Calu3 (cell line): ENCODE measurements at regions not wholly inside any gene's neighbourhood (a gene's known extent, or its start where the extent isn't known, plus 50 kb on each side); places are given as distances from the start of the nearest gene placed in this dataset.

Experiments used
- BruUV-seq: library from RNA; stranded (reverse); fragments of 400-500 nt; replicated peaks from 2 replicates; lab custom pipeline; 2021; lab: Mats Ljungman, UMichigan
- CTCF ChIA-PET: fragments of 300-600 bp; sonication (Branson Sonifier 250); formaldehyde crosslinking; loops from one replicate; lab custom pipeline; 2022; ENCODE audit warnings: antibody characterized with exemption; lab: Charles Lee
- DNase-seq: peaks from one replicate; pipeline ENCODE4 v3.0.0; 2022
- H3K27ac Mint-ChIP-seq: one replicate; pipeline ENCODE4 v1.8.0; 2022; ENCODE audit warnings: mixed read lengths; ENCODE audit not compliant: unreplicated experiment
- H3K27me3 Mint-ChIP-seq: one replicate; pipeline ENCODE4 v1.8.0; 2022; ENCODE audit warnings: mixed read lengths; ENCODE audit not compliant: unreplicated experiment
- H3K36me3 Mint-ChIP-seq: one replicate; pipeline ENCODE4 v1.8.0; 2022; ENCODE audit warnings: mild to moderate bottlenecking, moderate library complexity, mixed read lengths; ENCODE audit not compliant: insufficient read depth, unreplicated experiment
- H3K4me1 Mint-ChIP-seq: one replicate; pipeline ENCODE4 v1.8.0; 2022; ENCODE audit warnings: mild to moderate bottlenecking, low read depth, mixed read lengths; ENCODE audit not compliant: unreplicated experiment
- H3K4me3 Mint-ChIP-seq: one replicate; pipeline ENCODE4 v1.8.0; 2022; ENCODE audit warnings: mild to moderate bottlenecking, low read depth, moderate library complexity, mixed read lengths; ENCODE audit not compliant: unreplicated experiment
- H3K9me3 Mint-ChIP-seq: one replicate; pipeline ENCODE4 v1.8.0; 2022; ENCODE audit warnings: low read depth, mixed read lengths; ENCODE audit not compliant: unreplicated experiment
- intact Hi-C: fragments of 100-400 bp; cut with micrococcal nuclease; formaldehyde crosslinking; loops from one replicate; pipeline ENCODE4 v1.10.0; 2022; ENCODE audit not compliant: unreplicated experiment
- TF ChIP-seq, protein P1 (sequence below): fragments of 200-600 bp; IDR thresholded peaks from one replicate; pipeline ENCODE4 v1.8.0; 2022; ENCODE audit warnings: antibody characterized with exemption; ENCODE audit not compliant: unreplicated experiment

DNA sequence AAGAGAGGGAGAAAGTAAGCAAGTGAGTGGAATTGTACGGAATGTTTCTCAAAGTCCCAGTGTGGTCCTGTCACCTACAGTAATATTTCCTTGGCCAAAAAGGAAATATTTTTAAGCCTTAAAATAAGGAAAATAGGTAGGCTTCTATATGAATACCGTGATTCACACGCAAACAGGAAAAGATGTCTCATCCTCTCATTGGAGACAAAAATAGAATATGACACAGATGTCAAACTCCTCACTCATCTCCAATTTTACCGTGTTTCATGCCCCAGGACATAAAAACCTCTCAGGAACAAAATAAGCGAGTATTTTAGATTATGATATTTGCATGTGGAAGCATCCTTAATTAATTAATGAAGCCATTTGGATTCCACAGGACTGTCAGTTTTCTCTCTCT lies 1269.5 kb downstream of the RAPGEF2 start:
- CTCF ChIA-PET = no interaction called here
- DNase-seq = no peak
- no peaks in the 10 kb centered on the region for H3K4me1 Mint-ChIP-seq

DNA sequence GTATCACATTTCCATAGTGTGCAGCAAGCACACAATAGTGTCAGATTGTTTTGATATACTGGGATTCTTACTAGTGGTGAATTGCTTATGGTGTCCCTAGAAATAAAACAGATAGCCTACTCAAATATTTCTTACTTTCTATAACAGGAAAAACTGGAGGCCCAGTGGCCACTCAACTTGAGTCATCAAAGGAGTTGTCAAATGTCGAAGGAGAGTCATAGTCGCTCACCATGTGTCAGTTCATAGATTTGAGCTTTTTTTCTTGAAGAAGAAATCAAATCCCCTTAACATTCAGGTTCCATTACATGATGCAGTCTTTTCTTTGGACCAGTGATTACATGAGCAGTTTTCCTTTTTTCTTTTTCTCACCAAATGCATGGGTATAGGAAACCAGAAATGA lies 1271.0 kb downstream of the RAPGEF2 start:
- Mint-ChIP-seq H3K4me3 (no peak overlapping the region), H3K4me1 (no peaks in the 10 kb centered on the region), H3K36me3 (no peaks in the 10 kb centered on the region), H3K9me3 (no peaks in the 10 kb centered on the region), H3K27ac (no peak overlapping the region), H3K27me3 (no peaks in the 10 kb centered on the region)
- DNase-seq = no peak
- no TSS peak for BruUV-seq
- CTCF ChIA-PET = no interaction called here
- TF ChIP-seq, protein P1, sequence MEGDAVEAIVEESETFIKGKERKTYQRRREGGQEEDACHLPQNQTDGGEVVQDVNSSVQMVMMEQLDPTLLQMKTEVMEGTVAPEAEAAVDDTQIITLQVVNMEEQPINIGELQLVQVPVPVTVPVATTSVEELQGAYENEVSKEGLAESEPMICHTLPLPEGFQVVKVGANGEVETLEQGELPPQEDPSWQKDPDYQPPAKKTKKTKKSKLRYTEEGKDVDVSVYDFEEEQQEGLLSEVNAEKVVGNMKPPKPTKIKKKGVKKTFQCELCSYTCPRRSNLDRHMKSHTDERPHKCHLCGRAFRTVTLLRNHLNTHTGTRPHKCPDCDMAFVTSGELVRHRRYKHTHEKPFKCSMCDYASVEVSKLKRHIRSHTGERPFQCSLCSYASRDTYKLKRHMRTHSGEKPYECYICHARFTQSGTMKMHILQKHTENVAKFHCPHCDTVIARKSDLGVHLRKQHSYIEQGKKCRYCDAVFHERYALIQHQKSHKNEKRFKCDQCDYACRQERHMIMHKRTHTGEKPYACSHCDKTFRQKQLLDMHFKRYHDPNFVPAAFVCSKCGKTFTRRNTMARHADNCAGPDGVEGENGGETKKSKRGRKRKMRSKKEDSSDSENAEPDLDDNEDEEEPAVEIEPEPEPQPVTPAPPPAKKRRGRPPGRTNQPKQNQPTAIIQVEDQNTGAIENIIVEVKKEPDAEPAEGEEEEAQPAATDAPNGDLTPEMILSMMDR = no peak
- intact Hi-C loops = no loop called here

More for the DNA sequence above, 1269.5 kb downstream of the RAPGEF2 start:
- TF ChIP-seq, protein P1 = no peak
- no peak overlapping the region for H3K27ac Mint-ChIP-seq
- no peak overlapping the region for H3K4me3 Mint-ChIP-seq
- H3K9me3 Mint-ChIP-seq = no peaks in the 10 kb centered on the region
- H3K36me3 Mint-ChIP-seq = no peaks in the 10 kb centered on the region
- intact Hi-C loops = no loop called here
- no peaks in the 10 kb centered on the region for H3K27me3 Mint-ChIP-seq
- no TSS peak for BruUV-seq

DNA sequence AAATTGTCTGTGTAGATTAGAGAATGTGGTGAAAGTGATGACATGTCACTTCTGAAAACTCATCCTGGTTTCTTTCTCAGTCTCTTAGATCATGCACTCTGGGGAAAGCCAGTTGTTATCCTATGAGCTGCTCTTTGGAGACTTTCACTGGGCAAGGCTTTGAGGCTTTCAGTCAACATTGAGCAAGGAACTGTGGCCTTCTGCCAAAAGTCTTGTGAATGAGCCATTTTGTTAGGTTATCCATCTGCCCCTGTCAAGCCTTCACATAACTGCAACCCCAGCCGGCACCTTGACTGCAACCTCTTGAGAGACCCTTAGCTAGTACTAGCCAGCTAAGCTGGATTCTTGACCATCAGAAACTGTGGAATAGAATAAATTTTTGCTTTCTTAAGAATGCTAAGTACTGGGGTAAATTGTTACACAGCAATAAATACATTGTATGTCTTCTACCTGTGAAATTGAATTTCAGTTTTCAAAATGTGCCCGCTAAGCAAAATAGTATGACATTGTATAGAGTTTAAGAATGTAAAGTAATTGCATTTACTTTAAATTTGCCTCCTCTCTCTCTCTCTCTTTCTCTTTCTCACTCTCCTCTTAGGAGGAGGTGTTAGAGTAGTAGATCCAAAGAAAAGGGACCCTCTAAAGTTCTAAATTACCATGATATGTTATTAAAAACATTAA lies 1273.0 kb downstream of the RAPGEF2 start:
- CTCF ChIA-PET = no interaction called here
- TF ChIP-seq, protein P1 = no peak
- no peak overlapping the region for H3K27ac Mint-ChIP-seq
- no peaks in the 10 kb centered on the region for H3K27me3 Mint-ChIP-seq
- DNase-seq = peak; percentile 10
- BruUV-seq = no TSS peak
- intact Hi-C loops = no loop called here
- H3K4me3 Mint-ChIP-seq = no peak overlapping the region
- H3K36me3 Mint-ChIP-seq = no peaks in the 10 kb centered on the region
- H3K9me3 Mint-ChIP-seq = no peaks in the 10 kb centered on the region
- H3K4me1 Mint-ChIP-seq = no peaks in the 10 kb centered on the region

DNA sequence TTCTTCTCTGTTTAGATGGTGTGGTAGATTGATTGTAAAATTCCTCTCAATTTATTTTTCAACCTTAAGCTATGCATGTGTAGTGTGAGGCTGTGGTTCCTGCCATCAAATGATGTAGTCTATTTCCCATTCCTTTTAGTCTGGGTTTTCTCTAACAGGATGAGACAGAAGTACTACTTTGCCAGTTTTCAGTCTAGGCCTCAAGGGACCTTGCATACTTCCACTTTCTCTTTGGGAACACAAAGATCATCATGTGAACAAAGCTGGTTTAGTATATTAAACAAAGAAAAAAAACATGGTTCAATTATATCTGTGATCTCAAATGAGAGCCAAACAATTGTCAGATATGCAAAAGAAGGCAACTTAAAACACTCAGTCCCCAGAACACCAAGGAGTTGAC lies 1284.0 kb downstream of the RAPGEF2 start:
- no peak for DNase-seq
- H3K36me3 Mint-ChIP-seq = no peaks in the 10 kb centered on the region
- no TSS peak for BruUV-seq
- H3K4me1 Mint-ChIP-seq = no peaks in the 10 kb centered on the region
- TF ChIP-seq, protein P1 = no peak
- no peaks in the 10 kb centered on the region for H3K27me3 Mint-ChIP-seq
- H3K27ac Mint-ChIP-seq = no peak overlapping the region
- H3K4me3 Mint-ChIP-seq = no peak overlapping the region
- intact Hi-C loops = no loop called here
- peaks cover 16% of the 10 kb centered on the region for H3K9me3 Mint-ChIP-seq
- CTCF ChIA-PET = interaction anchor here (0.6 kb wide), 1 partner anchor 10 kb away, joined by 5 read pairs; no protein-coding TSS in a partner anchor
